Endothelial cell of hepatic sinusoid (primary cell): ENCODE measurements at regions not wholly inside any gene's neighbourhood (a gene's known extent, or its start where the extent isn't known, plus 50 kb on each side); places are given as distances from the start of the nearest gene placed in this dataset.
"Not testable (repeated sequence)": the region's sequence is repeated elsewhere in the genome, so short reads cannot be mapped to it uniquely, and the experiment has no call there.

Experiments
- in situ Hi-C: cut with HindIII; loops from 2 replicates; pipeline ENCODE4 v1.10.0; 2017; ENCODE audit warnings: low sequenced_read_pairs

- in situ Hi-C loops = no loop called here
Measured at GRCh38 chr5:18630458-18631045, 996.3 kb downstream of the TAF11L14 start.

- in situ Hi-C loops = no loop called here
Measured at GRCh38 chr5:18652404-18653215, 1018.4 kb downstream of the TAF11L14 start.

- in situ Hi-C loops = no loop called here
Measured at GRCh38 chr5:18653216-18653752, 1019.0 kb downstream of the TAF11L14 start.

- in situ Hi-C loops = no loop called here
Measured at GRCh38 chr5:18660511-18660910, 1026.3 kb downstream of the TAF11L14 start.

- in situ Hi-C loops = no loop called here
Measured at GRCh38 chr5:18662231-18662630, 1028.0 kb downstream of the TAF11L14 start.

GRCh38 chr5:18674212-18674611 lies 1040.0 kb downstream of the TAF11L14 start:
- in situ Hi-C loops = not testable (repeated sequence)

- in situ Hi-C loops = no loop called here
Measured at GRCh38 chr5:18675041-18675440, 1040.8 kb downstream of the TAF11L14 start.

GRCh38 chr5:18686253-18686652 lies 1052.0 kb downstream of the TAF11L14 start:
- in situ Hi-C loops = no loop called here

GRCh38 chr5:18687429-18687828 lies 1053.2 kb downstream of the TAF11L14 start:
- in situ Hi-C loops = no loop called here

- in situ Hi-C loops = no loop called here
Measured at GRCh38 chr5:18699681-18700080, 1065.4 kb downstream of the TAF11L14 start.

GRCh38 chr5:18702821-18703220 lies 1068.6 kb downstream of the TAF11L14 start:
- in situ Hi-C loops = no loop called here

- in situ Hi-C loops = no loop called here
Measured at GRCh38 chr5:18712936-18713485, 1078.8 kb downstream of the TAF11L14 start.

- in situ Hi-C loops = no loop called here
Measured at GRCh38 chr5:18720002-18720401, 1085.7 kb downstream of the TAF11L14 start.

- in situ Hi-C loops = no loop called here
Measured at GRCh38 chr5:18732556-18733479, 1098.6 kb downstream of the TAF11L14 start.

- in situ Hi-C loops = no loop called here
Measured at GRCh38 chr5:18736051-18736398, 1101.8 kb downstream of the TAF11L14 start.

GRCh38 chr5:18736736-18737135 lies 1102.5 kb downstream of the TAF11L14 start:
- in situ Hi-C loops = not testable (repeated sequence)

- in situ Hi-C loops = no loop called here
Measured at GRCh38 chr5:18740301-18740700, 1106.0 kb downstream of the TAF11L14 start.

- in situ Hi-C loops = no loop called here
Measured at GRCh38 chr5:18742830-18743229, 1108.6 kb downstream of the TAF11L14 start.

- in situ Hi-C loops = no loop called here
Measured at GRCh38 chr5:18744441-18744840, 1110.2 kb downstream of the TAF11L14 start.

- in situ Hi-C loops = no loop called here
Measured at GRCh38 chr5:18745042-18745987, 1111.1 kb downstream of the TAF11L14 start.
